HG03439 (cell line): ENCODE measurements at regions not wholly inside any gene's neighbourhood (a gene's known extent, or its start where the extent isn't known, plus 50 kb on each side); places are given as distances from the start of the nearest gene placed in this dataset.

Experiments
- ATAC-seq: cut with Tn5 transposase; IDR thresholded peaks from one replicate; pipeline ENCODE4 v1.9.1; 2021; ENCODE audit warnings: mild to moderate bottlenecking, moderate library complexity; ENCODE audit not compliant: unreplicated experiment

DNA sequence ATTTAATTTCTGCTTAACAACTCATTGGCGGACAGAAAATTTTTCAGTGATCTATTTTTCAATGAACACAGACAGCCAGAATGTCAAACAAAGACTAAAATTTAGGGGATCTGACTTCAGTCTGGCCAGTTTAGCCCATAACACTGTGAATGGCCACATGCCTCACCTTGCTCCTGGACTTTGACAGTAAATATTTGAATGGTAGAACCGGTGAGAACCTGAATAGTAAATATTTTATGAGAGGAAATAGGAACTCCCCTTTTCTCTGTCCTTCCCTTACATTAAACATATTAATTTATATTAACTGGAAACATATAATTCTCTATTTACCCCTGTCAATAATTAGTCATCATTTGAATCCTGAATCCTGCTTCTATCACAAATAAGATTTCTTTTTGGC is 942.1 kb downstream of the KCNJ2 start:
- no peak for ATAC-seq

- ATAC-seq = no peak
Measured at GRCh38 chr17:71111934-71112333, 942.6 kb downstream of the KCNJ2 start.

DNA sequence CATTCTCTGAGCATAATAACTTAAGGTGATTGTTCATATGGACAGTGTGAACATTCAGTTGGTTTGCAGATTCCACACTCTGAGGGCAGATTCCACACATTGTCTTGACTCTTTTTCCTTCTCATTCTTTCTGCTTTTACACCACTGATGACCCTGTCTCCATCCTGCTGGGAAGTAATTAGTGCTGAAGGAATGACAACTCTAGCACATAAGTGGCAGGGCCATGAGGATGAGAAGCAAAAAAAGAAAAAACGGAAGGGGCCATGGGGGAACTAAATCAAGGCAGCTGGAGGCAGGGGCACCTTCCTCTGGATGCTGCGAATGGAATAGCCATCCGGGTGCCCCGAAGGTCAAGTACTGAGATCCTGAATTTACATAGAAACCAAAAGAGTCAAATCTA is 944.0 kb downstream of the KCNJ2 start:
- ATAC-seq = no peak

DNA sequence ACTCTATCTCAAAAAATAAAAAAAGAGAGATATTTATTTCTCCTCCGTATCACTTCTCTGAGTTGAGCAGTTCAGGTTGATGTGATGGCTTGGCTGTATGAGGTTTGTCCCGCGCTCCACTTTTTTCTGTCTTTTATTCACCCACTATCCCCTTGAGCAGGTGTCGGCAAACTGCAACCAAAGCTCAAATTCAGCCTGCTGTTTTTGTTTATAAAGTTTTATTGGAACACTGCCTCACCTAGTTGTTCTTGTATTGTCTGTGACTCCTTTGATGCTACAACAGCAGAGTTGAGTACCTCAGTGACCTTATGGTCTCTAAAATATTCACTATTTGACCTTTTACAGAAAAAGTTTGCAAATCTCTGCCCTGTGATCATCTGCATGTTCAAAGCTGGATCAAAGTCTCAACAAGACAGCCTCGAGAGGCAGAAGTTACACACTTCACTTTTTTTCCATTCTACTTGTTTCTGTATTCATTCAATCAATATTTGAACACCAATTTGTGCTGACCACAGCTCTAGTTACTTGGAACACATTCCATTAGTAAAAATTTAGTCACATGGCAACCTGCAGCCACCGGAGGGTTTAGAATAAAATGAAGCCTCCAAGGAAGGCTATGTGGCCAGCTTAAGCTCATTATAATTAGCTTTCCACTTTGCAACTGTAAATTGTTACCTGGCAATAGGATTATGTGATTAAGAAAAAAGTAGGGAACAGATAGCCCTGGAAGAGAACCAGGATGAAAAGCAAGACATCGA is 945.8 kb downstream of the KCNJ2 start:
- no peak for ATAC-seq

DNA sequence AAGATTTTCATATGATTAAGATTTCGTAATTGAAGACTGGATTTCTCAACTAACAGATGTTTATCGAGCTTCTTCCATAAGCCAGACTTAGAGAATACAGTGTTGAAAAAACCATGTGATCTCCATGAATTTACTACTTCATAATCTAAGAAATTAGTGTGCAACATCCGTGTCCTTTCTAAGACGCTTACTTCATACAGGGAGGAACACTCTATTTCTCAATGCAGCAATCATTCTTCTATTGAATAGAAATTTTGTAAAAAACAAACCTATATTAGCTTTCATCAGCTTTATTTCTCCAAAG is 946.3 kb downstream of the KCNJ2 start:
- ATAC-seq = no peak

DNA sequence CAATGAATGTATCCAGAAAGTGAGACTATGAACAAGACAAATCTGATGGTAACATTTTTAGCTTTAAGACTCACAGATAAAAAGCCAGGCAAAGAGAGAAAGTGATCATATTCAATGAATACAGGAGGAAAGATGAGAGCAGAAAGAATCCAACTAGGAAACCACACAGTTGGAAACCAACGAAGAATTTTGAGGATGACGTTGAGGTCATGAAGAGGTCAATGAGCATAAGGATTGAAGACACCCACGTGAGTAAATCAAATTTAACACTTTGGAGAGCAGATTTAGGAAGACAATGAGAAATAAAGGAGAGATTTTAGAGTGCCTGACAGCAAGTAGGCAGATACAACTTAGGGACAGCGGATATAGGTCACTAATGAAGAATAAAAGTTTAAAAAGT is 948.1 kb downstream of the KCNJ2 start:
- no peak for ATAC-seq

DNA sequence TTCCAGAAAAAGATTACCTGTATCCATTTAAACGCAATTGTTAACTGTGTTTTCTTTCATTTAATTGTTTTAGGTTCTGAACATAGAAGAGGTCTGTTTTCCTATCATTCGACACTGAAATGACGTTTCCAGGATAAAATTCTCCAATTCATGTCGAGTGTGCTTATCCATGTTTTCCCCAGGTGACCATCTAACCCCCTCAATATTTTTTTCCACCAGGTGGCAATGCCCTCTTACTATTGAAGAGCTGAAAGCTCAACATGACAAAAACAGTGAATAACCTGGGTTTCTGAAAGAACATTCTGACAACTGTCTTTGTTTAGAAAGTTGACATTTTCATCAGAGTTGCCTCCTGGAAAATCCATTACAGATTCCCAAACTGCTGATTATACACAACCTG is 948.7 kb downstream of the KCNJ2 start:
- ATAC-seq = no peak

DNA sequence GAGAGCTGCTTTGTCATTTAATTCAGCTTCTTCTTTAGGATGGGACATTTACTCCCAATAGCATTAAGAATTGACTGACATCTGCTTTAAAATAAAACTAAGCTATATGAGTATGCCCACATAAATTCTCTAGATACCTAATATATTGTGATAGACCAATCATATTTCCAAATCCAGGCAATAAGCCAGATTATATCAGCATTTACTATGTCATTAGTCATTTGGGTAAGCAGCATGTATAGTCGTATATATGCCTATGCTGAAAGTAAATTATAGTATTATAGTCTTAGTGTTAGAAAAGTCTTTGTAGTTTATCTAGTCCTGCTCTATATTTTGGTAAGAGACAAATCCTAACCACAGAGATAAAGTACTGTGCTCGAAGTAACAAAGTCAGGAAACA is 958.1 kb downstream of the KCNJ2 start:
- ATAC-seq = no peak

DNA sequence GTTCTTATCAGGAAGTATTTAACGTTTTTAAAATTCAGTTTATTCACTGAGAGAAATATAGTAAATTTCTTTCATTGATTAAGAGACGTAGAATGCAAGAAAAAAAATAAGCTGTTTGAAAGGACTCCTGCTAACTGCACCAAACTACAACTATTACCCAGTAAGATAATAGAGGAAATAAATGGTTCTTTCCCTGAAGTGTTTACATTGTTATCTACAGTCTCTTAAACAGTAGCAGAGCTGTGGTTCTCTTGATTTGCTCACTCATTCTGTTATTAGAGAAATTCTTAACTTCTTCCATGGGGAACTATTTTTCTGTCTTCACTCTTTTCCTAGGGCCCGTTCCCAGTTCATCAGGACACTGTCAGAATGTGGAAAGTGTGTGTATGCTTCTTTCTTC is 973.0 kb downstream of the KCNJ2 start:
- ATAC-seq = no peak

- ATAC-seq = no peak
Measured at GRCh38 chr17:71145486-71145885, 975.3 kb upstream of the SOX9 start.

DNA sequence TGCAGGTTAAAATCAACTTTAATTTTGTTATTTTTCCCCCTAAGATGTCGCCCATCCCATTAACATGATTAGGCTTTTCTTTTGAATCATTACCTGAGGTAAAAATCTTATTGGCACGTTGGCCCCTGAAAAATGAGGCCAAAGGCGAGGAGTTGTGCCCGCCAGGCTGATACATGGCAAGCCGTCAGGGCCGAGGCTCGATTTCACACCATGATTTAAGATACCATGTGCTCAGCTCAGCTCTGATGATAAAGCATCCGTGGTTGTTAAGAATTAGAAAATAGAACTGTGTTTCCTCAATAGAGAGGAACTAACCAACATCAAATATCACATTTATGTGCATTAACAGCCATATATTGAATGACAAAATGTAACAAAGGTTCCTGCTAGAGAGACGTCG is 972.9 kb upstream of the SOX9 start:
- no peak for ATAC-seq

- no peak for ATAC-seq
Measured at GRCh38 chr17:71149607-71150006, 971.2 kb upstream of the SOX9 start.

- no peak for ATAC-seq
Measured at GRCh38 chr17:71157297-71157696, 963.5 kb upstream of the SOX9 start.

DNA sequence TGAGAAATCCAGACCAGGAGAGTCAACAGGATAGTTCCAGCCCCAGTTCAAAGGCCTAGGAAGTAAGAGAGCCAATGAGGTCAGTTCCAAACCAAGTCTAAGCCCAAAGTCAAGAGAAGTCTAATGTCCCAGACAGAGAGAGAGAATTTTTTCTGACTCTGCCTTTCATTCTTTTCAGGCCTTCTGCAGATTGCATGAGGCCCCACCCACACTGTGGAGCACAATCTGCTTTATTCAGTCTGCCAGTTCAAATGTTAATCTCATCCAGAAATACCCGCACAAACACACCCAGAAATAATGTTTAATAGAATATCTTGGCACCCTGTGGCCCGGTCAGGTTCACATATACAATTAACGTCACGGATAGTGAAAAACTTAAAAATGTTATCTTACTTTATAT is 962.4 kb upstream of the SOX9 start:
- ATAC-seq = no peak

GRCh38 chr17:71163121-71163812 is 957.6 kb upstream of the SOX9 start:
- ATAC-seq = no peak

GRCh38 chr17:71163813-71164122 is 957.1 kb upstream of the SOX9 start:
- ATAC-seq = no peak

DNA sequence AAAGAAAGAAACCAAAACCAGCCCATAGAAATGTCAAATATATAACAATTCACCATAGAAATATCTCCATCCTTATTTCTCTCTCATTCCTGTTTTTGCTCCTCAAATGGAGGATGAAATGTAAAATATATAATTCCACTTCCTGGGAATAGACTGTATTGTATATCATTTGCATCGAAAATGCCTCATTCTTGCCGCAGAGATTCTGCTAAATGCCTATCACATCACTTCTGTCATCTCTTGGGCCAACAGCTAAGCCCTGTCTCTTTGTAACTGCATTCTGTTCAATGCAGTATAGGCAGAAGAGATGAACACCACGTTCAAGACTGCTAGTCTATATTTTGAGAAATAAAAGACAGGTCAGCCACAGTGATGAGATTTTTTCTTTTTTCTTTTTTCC is 956.3 kb upstream of the SOX9 start:
- no peak for ATAC-seq

DNA sequence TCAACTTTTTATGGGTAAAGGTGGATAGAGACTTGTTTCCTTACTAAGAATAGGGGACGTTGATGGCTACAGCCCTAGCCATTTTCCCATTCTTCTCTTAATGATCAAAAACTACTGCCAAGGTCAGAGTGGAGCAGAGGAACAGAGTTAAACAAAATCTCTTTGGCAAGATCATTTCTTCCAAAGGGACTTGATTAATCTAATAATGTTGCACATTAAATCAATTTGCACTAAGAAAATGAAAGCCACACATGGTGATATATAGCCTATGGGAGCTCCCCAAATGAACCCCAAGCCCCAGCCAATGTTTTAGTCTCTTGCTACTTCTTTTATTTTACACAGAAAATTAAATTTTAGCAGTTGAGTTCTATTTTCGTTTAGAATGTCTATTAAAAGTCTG is 954.5 kb upstream of the SOX9 start:
- ATAC-seq = no peak

DNA sequence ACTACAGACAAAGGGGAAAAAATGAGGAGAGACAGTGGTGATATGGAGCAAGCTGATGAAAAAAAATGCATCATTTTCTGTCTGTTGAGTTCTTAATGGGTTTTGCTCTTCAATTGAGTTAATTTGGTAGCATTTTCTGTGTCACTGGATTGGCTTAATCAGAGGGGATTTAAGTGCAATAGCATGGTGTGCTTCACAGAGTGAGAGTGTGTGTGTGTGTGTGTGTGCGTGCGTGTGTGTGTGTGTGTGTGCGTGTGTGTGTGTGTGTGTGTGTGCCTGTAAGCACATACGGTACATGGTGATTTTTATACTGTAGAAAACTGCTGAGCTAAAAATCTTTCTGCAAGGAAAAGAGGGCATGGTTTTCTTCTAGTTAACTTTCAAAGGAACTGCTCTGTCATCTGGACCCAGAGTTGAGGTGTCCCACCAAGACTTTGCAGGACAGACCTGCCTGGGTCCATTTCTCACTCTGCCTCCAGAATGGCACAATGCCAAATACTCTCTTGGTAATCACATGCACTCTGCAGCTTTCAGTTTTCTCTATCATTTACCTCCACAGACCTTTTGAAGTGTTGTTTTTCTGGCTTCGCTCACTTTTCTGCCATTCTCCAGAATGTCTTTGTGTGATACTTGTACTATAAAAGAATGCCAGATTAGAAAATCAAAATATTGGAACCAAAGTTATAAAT is 952.6 kb upstream of the SOX9 start:
- no peak for ATAC-seq

GRCh38 chr17:71170070-71170469 is 950.8 kb upstream of the SOX9 start:
- no peak for ATAC-seq

- ATAC-seq = no peak
Measured at GRCh38 chr17:71171270-71171669, 949.5 kb upstream of the SOX9 start.

- no peak for ATAC-seq
Measured at GRCh38 chr17:71173991-71174390, 946.8 kb upstream of the SOX9 start.

DNA sequence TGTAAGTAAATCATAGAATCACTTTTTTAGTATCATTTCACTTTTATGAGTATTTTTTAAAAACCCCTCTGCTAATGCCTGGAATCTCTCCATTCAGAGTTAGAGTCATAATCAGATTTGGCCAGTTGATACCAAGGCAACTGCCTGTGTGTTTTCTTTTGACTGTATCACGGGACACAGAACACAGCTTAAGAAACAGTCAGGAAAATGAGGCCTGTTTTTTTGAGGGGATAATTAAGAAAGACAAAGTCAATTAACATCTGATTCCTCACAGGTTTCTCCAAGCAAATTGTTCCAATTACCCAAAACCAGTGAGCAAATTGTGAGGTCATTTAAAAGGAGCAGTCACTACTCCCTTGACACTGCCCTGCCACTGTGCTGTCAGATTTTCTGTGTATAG is 944.5 kb upstream of the SOX9 start:
- no peak for ATAC-seq
